WERI-Rb-1 (cell line): ENCODE measurements at regions not wholly inside any gene's neighbourhood (a gene's known extent, or its start where the extent isn't known, plus 50 kb on each side); places are given as distances from the start of the nearest gene placed in this dataset.

ENCODE experiments used
- DNase-seq: peaks from one replicate; pipeline ENCODE4 v3.0.0-alpha.2; 2020
- H3K27ac ChIP-seq: fragments of 250-450 bp; sonication (Bioruptor Pico); 2 replicates; pipeline ENCODE4 v1.5.1; 2020; ENCODE audit warnings: mild to moderate bottlenecking, moderate library complexity
- H3K27me3 ChIP-seq: fragments of 250-450 bp; sonication (Bioruptor Pico); 2 replicates; pipeline ENCODE4 v1.5.1; 2021; ENCODE audit warnings: mild to moderate bottlenecking, low read depth, moderate library complexity; ENCODE audit not compliant: insufficient read depth, severe bottlenecking
- H3K36me3 ChIP-seq: fragments of 250-450 bp; sonication (Bioruptor Pico); 2 replicates; pipeline ENCODE4 v1.5.1; 2020; ENCODE audit warnings: mild to moderate bottlenecking, moderate library complexity
- H3K4me3 ChIP-seq: 2 replicates; pipeline ENCODE4 v1.5.1; 2011; ENCODE audit warnings: low read depth, mild to moderate bottlenecking, control low read depth, low read length
- H3K9me3 ChIP-seq: fragments of 250-450 bp; sonication (Bioruptor Pico); 2 replicates; pipeline ENCODE4 v1.5.1; 2021; ENCODE audit warnings: mild to moderate bottlenecking, moderate library complexity; ENCODE audit not compliant: severe bottlenecking
- CTCF ChIP-seq: IDR thresholded peaks from 2 replicates; pipeline ENCODE4 v1.5.1; 2011; ENCODE audit warnings: low read depth, mild to moderate bottlenecking, control low read depth, inconsistent platforms, low read length

DNA sequence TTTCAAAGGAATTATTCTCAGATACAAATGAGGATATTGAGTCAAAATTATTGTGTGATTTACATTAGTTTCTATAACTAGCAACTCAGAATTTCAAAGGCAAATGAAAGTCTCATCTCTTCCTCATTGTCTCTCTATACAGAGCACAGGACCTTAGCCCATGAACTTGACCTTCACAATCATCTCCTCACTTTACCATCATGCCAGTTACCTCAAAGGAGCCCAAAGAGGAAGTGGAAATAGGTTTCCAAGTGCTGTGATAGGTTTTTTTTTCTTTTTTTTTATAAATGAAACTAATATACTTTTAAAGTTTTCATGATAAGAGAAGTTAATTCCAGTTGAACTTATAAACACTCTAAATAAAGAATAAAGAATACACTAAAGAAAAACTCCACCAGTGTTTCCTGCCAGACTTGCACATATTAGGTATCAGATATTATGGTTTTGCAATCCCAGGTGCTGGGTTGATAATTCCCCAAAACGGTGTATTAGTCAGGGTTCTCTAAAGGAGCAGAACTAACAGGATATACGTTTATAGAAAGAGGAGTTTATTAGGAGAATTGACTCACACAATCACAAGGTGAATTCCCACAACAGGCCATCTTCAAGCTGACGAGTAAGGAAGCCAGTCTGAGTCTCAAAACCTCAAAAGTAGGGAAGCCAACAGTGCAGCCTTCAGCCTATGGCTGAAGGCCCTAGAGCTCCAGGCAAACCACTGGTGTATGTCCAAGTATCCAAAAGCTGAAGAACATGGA, 50.1 kb upstream of the ADAMTS16 start:
- Histone ChIP-seq H3K4me3 (no peak overlapping the region), H3K36me3 (no peaks in the 10 kb centered on the region), H3K27ac (no peak overlapping the region), H3K27me3 (peaks cover 98% of the 10 kb centered on the region), H3K9me3 (no peaks in the 10 kb centered on the region)
- no peak for TF ChIP-seq CTCF
- DNase-seq: no peak
